Peyer's patch (tissue), 4 donors: ENCODE measurements at regions not wholly inside any gene's neighbourhood (a gene's known extent, or its start where the extent isn't known, plus 50 kb on each side); places are given as distances from the start of the nearest gene placed in this dataset.

ENCODE experiments used
- CTCF ChIP-seq, 6 experiments: fragments of 450-650 bp in 4 of 6; fragments of 200-600 bp in 2 of 6; sonication (generic) in 1 of 6; IDR thresholded peaks; one replicate each; pipeline ENCODE4 v1.5.1; 2017 to 2019; ENCODE audit warnings: antibody characterized with exemption in 6 of 6, mild to moderate bottlenecking in 3 of 6, moderate library complexity in 1 of 6
- POLR2A ChIP-seq, 2 donors: fragments of 450-650 bp; IDR thresholded peaks; one replicate each; pipeline ENCODE4 v1.5.1; 2017; ENCODE audit warnings: antibody characterized with exemption in 2 of 2, mild to moderate bottlenecking in 2 of 2, moderate library complexity in 2 of 2

- TF ChIP-seq CTCF (IDR thresholded peaks at IDR 0.05) (no peak), POLR2A (IDR thresholded peaks at IDR 0.05) (no peak)
These were observed 1067.5 kb downstream of the PCDH7 start for GRCh38 chr4:31787701-31788100.
